K562 (cell line): ENCODE measurements at regions not wholly inside any gene's neighbourhood (a gene's known extent, or its start where the extent isn't known, plus 50 kb on each side); places are given as distances from the start of the nearest gene placed in this dataset.

Source experiments
- ATAC-seq: fragments of 200-7000 bp; cut with Tn5 transposase; 3 replicates; pipeline ENCODE4 v1.9.1; 2020; ENCODE audit warnings: moderate library complexity
- BruUV-seq: library from RNA; stranded (reverse); fragments of 400-500 nt; replicated peaks from 2 replicates; lab custom pipeline; 2021; lab: Mats Ljungman, UMichigan
- CTCF ChIA-PET: fragments of 300-600 bp; formaldehyde crosslinking; extraction: SDS; loops from one replicate; lab custom pipeline; 2021; ENCODE audit warnings: low intra/inter-chr PET ratio; lab: Yijun Ruan, JAX
- POLR2A ChIA-PET: fragments of 300-600, 350-650 bp; sonication (Branson Sonifier 250); formaldehyde crosslinking; extraction: SDS; loops from one replicate; lab custom pipeline; 2021; ENCODE audit warnings: antibody characterized with exemption, inconsistent platforms; lab: Yijun Ruan, JAX
- DNase-seq, 4 experiments: peaks; one replicate each; pipeline versions ENCODE4 v3.0.0 to v3.0.0-alpha.2; 2011 to 2018; ENCODE audit warnings: low spot score in 3 of 4, mixed read lengths in 3 of 4; ENCODE audit errors: extremely low read depth in 1 of 4
- FAIRE-seq: peaks from 2 replicates; lab custom pipeline; 2011; peaks lifted over from hg19 to GRCh38; lab: Jason Lieb, UNC
- H2AFZ ChIP-seq: 2 replicates; pipeline ENCODE4 v1.6.0; 2011; ENCODE audit warnings: low read depth, low read length, control low read depth, inconsistent platforms
- H3K27ac ChIP-seq: fragments of 200-600 bp; 3 replicates; pipeline ENCODE4 v1.8.0; 2011; ENCODE audit warnings: low read depth, mild to moderate bottlenecking, control low read depth, inconsistent platforms, low read length, moderate library complexity, mixed read lengths; ENCODE audit errors: extremely low read depth
- H3K27me3 ChIP-seq, 2 experiments: fragments of 300-600 bp in 1 of 2; 2 replicates in 1 of 2; 3 replicates in 1 of 2; pipeline versions ENCODE4 v1.6.0 to v1.8.0; 2011; ENCODE audit warnings: inconsistent platforms in 2 of 2, low read length in 2 of 2, mild to moderate bottlenecking in 1 of 2, mixed read lengths in 1 of 2, moderate library complexity in 1 of 2; ENCODE audit not compliant: control insufficient read depth in 2 of 2, insufficient read depth in 2 of 2
- H3K36me3 ChIP-seq: fragments of 300-600 bp; 3 replicates; pipeline ENCODE4 v1.8.0; 2011; ENCODE audit warnings: mild to moderate bottlenecking, low read length, inconsistent platforms; ENCODE audit not compliant: control insufficient read depth, insufficient read depth
- H3K4me1 ChIP-seq, 2 experiments: fragments of 200-600 bp in 1 of 2; replicated peaks in 1 of 2; 2 replicates in 1 of 2; 3 replicates in 1 of 2; pipeline versions ENCODE4 v1.5.1 to v1.8.0; 2011; ENCODE audit warnings: inconsistent platforms in 2 of 2, low read length in 2 of 2, mild to moderate bottlenecking in 1 of 2, mixed read lengths in 1 of 2, moderate library complexity in 1 of 2; ENCODE audit not compliant: control insufficient read depth in 2 of 2, insufficient read depth in 2 of 2
- H3K4me2 ChIP-seq: 2 replicates; pipeline ENCODE4 v1.6.1; 2011; ENCODE audit warnings: low read length, control low read depth, inconsistent platforms, mixed read lengths; ENCODE audit not compliant: insufficient read depth
- H3K4me3 ChIP-seq: fragments of 200-600 bp; sonication (generic), shearing (Covaris generic); 2 replicates; pipeline ENCODE4 v1.5.1; 2016; ENCODE audit warnings: control low read depth, inconsistent platforms
- H3K79me2 ChIP-seq: fragments of 200-600 bp; 3 replicates; pipeline ENCODE4 v1.8.0; 2011; ENCODE audit warnings: low read length, inconsistent platforms; ENCODE audit not compliant: control insufficient read depth, insufficient read depth
- H3K9ac ChIP-seq, 2 experiments: 2 replicates each; pipeline versions ENCODE4 v1.6.0 to v1.6.1; 2011; ENCODE audit warnings: low read depth in 2 of 2, low read length in 2 of 2, control low read depth in 1 of 2, inconsistent platforms in 1 of 2, mild to moderate bottlenecking in 1 of 2, mixed read lengths in 1 of 2; ENCODE audit not compliant: insufficient read depth in 1 of 2
- H3K9me1 ChIP-seq: one replicate; pipeline ENCODE4 v1.6.0; 2011; ENCODE audit warnings: inconsistent platforms, mild to moderate bottlenecking, low read length, moderate library complexity; ENCODE audit not compliant: control insufficient read depth, insufficient read depth
- H3K9me3 ChIP-seq: replicated peaks from 2 replicates; pipeline ENCODE4 v1.5.1; 2011; ENCODE audit warnings: low read depth, low read length, inconsistent platforms; ENCODE audit not compliant: control insufficient read depth, insufficient read depth
- H4K20me1 ChIP-seq: replicated peaks from 2 replicates; pipeline ENCODE4 v1.6.1; 2011; ENCODE audit warnings: low read length, inconsistent platforms, mixed read lengths; ENCODE audit not compliant: control insufficient read depth, insufficient read depth
- CBX5 ChIP-seq: IDR thresholded peaks from 2 replicates; pipeline ENCODE4 v1.6.1; 2014; ENCODE audit warnings: low read depth, borderline replicate concordance
- MECOM ChIP-seq: fragments of 250-450 bp; sonication (Bioruptor Pico); IDR thresholded peaks from 2 replicates; pipeline ENCODE4 v1.8.0; 2022; ENCODE audit warnings: inconsistent platforms
- PURB ChIP-seq: sonication (generic); formaldehyde crosslinking; IDR thresholded peaks from 2 replicates; pipeline ENCODE4 v1.9.0; 2021; ENCODE audit warnings: low read depth, mild to moderate bottlenecking, missing genetic modification reagents
- RBM34 ChIP-seq: fragments of 200-400 bp; formaldehyde crosslinking; IDR thresholded peaks from 2 replicates; pipeline ENCODE4 v1.6.1; 2018; ENCODE audit warnings: low read length, borderline replicate concordance; ENCODE audit not compliant: insufficient read depth
- TAF1 ChIP-seq: IDR thresholded peaks from 2 replicates; pipeline ENCODE4 v1.6.1; 2011; ENCODE audit warnings: mild to moderate bottlenecking, low read length, moderate library complexity; ENCODE audit not compliant: insufficient read depth, control insufficient read depth, severe bottlenecking; ENCODE audit errors: extremely low read depth
- TCFL5 ChIP-seq: fragments of 250-450 bp; sonication (Bioruptor Pico); conservative IDR thresholded peaks from 2 replicates; pipeline ENCODE4 v1.6.1; 2021; ENCODE audit warnings: mild to moderate bottlenecking, moderate library complexity, matching md5 sums
- ZNF146 ChIP-seq: IDR thresholded peaks from one replicate; pipeline ENCODE4 v1.6.1; 2018; ENCODE audit warnings: missing compliant biosample characterization; ENCODE audit not compliant: unreplicated experiment
- ZNF311 ChIP-seq: fragments of 250-450 bp; sonication (Bioruptor Pico); IDR thresholded peaks from 2 replicates; pipeline ENCODE4 v1.4.0; 2020; ENCODE audit warnings: mild to moderate bottlenecking, moderate library complexity
- WGBS: fragments of 100-300 bp; shearing (Covaris generic); methylation state at CpG from one replicate; pipeline ENCODE4 v1.1.6; 2016; ENCODE audit warnings: low coverage, mixed read lengths; ENCODE audit not compliant: insufficient coverage; ENCODE audit errors: missing lambda C conversion rate; 5-methylcytosine and 5-hydroxymethylcytosine counted together
- in situ Hi-C: fragments of 300-500 bp; cut with MboI; formaldehyde crosslinking; loops from 4 replicates; pipeline ENCODE4 v1.15.0; 2018; ENCODE audit warnings: inconsistent platforms, mixed read lengths
- intact Hi-C: fragments of 100-400 bp; cut with micrococcal nuclease; formaldehyde crosslinking; loops from 2 replicates; pipeline ENCODE4 v1.14.2; 2022
- TF ChIP-seq, protein P1 (sequence below): fragments of 250-450 bp; sonication (Bioruptor Pico); IDR thresholded peaks from 2 replicates; pipeline ENCODE4 v1.8.0; 2022; ENCODE audit warnings: moderate library complexity, mild to moderate bottlenecking, inconsistent platforms
- TF ChIP-seq, protein P2 (sequence below), 2 experiments: fragments of 450-650 bp in 1 of 2; sonication (generic) in 1 of 2; formaldehyde crosslinking in 1 of 2; IDR thresholded peaks; 2 replicates each; pipeline versions ENCODE4 v1.7.1 to v1.9.0; 2016 to 2022; ENCODE audit warnings: inconsistent platforms in 1 of 2, mild to moderate bottlenecking in 1 of 2, missing genetic modification reagents in 1 of 2
- TF ChIP-seq, protein P3 (sequence below): fragments of 250-450 bp; sonication (Bioruptor Pico); IDR thresholded peaks from 2 replicates; pipeline ENCODE4 v1.8.0; 2021; ENCODE audit warnings: mild to moderate bottlenecking, moderate library complexity

DNA sequence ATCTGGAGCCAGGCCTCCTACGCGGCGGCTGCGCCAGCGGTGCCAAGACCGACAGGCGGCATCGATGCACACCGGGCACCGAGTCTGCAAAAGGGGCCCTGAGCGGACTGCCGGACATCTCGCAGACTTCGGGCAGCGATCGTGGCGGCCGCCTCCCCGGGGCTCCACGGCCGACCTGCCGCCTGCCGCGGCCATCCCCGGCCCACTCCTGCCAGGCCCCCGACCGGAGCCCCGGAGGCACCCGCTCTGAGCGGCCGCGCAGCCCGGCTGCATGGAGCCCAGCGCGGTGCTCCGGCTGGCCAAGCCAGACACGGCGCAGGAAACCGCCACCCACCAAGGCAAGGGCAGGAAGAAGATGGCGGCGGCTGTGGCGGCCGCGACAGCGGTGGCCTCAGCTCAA is 154.2 kb upstream of the KCTD7 start:
- DNase-seq = no peak
- intact Hi-C loops (no loop called here), in situ Hi-C loops (no loop called here)
- ChIA-PET CTCF (no interaction called here), POLR2A (interaction anchor here (0.7 kb wide), 1 partner anchor 226 kb away, joined by 3 read pairs; no protein-coding TSS in a partner anchor)
- H3K4me3 ChIP-seq = no peak overlapping the region
- no peak overlapping the region for H3K27ac ChIP-seq
- H3K9ac ChIP-seq = no peak overlapping the region; a peak in 1 of 4 replicates
- H3K79me2 ChIP-seq = no peaks in the 10 kb centered on the region
- no peaks in the 10 kb centered on the region for H4K20me1 ChIP-seq
- no peak overlapping the region for H2AFZ ChIP-seq
- 98% methylated on average over 33 of the region's 45 CpGs for WGBS
- H3K4me1 ChIP-seq = no peaks in the 10 kb centered on the region
- H3K9me1 ChIP-seq = no peaks in the 10 kb centered on the region
- H3K4me2 ChIP-seq = no peak overlapping the region
- no peak for ATAC-seq
- BruUV-seq = no TSS peak
- no peak for FAIRE-seq
- no peaks in the 10 kb centered on the region for H3K27me3 ChIP-seq
- no peaks in the 10 kb centered on the region for H3K9me3 ChIP-seq
- H3K36me3 ChIP-seq = peaks cover 39% of the 10 kb centered on the region
- no peak for TF ChIP-seq RBM34
- no peak for TF ChIP-seq ZNF146
- TF ChIP-seq MECOM = no peak
- TF ChIP-seq ZNF311 (CRISPR knock-in tag) = no peak
- no peak for TF ChIP-seq PURB
- TF ChIP-seq, protein P1, sequence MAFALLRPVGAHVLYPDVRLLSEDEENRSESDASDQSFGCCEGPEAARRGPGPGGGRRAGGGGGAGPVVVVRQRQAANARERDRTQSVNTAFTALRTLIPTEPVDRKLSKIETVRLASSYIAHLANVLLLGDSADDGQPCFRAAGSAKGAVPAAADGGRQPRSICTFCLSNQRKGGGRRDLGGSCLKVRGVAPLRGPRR = no peak
- TF ChIP-seq CBX5 = no peak
- TF ChIP-seq, protein P2, sequence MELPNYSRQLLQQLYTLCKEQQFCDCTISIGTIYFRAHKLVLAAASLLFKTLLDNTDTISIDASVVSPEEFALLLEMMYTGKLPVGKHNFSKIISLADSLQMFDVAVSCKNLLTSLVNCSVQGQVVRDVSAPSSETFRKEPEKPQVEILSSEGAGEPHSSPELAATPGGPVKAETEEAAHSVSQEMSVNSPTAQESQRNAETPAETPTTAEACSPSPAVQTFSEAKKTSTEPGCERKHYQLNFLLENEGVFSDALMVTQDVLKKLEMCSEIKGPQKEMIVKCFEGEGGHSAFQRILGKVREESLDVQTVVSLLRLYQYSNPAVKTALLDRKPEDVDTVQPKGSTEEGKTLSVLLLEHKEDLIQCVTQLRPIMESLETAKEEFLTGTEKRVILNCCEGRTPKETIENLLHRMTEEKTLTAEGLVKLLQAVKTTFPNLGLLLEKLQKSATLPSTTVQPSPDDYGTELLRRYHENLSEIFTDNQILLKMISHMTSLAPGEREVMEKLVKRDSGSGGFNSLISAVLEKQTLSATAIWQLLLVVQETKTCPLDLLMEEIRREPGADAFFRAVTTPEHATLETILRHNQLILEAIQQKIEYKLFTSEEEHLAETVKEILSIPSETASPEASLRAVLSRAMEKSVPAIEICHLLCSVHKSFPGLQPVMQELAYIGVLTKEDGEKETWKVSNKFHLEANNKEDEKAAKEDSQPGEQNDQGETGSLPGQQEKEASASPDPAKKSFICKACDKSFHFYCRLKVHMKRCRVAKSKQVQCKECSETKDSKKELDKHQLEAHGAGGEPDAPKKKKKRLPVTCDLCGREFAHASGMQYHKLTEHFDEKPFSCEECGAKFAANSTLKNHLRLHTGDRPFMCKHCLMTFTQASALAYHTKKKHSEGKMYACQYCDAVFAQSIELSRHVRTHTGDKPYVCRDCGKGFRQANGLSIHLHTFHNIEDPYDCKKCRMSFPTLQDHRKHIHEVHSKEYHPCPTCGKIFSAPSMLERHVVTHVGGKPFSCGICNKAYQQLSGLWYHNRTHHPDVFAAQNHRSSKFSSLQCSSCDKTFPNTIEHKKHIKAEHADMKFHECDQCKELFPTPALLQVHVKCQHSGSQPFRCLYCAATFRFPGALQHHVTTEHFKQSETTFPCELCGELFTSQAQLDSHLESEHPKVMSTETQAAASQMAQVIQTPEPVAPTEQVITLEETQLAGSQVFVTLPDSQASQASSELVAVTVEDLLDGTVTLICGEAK (IDR thresholded peaks at IDR 0.05) = no peak
- TF ChIP-seq, protein P2 (CRISPR knock-in tag; IDR thresholded peaks at IDR 0.05) = no peak
- TF ChIP-seq, protein P3, sequence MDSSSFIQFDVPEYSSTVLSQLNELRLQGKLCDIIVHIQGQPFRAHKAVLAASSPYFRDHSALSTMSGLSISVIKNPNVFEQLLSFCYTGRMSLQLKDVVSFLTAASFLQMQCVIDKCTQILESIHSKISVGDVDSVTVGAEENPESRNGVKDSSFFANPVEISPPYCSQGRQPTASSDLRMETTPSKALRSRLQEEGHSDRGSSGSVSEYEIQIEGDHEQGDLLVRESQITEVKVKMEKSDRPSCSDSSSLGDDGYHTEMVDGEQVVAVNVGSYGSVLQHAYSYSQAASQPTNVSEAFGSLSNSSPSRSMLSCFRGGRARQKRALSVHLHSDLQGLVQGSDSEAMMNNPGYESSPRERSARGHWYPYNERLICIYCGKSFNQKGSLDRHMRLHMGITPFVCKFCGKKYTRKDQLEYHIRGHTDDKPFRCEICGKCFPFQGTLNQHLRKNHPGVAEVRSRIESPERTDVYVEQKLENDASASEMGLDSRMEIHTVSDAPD (CRISPR knock-in tag) = no peak
- TF ChIP-seq TAF1 = no peak
- TF ChIP-seq TCFL5 (CRISPR knock-in tag) = no peak
